Activated gamma-delta T cell (primary cell): ENCODE measurements at regions not wholly inside any gene's neighbourhood (a gene's known extent, or its start where the extent isn't known, plus 50 kb on each side); places are given as distances from the start of the nearest gene placed in this dataset.
"Not testable (repeated sequence)": the region's sequence is repeated elsewhere in the genome, so short reads cannot be mapped to it uniquely, and the experiment has no call there.

ENCODE experiments used
- DNase-seq: peaks from one replicate; lab custom pipeline; 2025; lab: John Stamatoyannopoulos, UW

DNA sequence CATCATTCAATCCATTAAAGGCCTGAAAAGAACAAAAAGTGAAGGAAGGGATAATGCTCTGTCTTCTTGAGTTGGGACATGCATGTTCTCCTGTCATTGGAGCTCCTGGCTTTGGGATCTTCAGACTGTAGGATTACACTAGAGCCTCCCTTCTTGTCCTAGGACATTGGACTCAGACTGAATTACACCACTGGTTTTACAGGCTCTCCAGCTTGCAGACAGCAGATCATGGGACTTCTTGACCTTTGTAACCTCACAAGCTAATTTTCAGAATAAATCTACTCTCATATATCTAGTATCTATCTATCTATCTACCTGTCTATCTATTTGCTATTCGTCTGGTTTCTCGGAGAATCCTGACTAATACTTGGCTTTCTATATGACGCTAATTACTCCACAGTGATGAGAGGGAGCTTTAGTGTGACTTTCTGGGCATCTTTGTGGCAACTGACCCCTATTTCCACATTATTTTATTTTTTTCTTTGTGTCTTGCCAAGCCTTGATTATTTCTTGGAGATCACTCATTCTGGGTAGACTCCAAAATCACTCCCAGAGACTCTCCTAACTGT, 151.9 kb upstream of the ZNF184 start:
- DNase-seq, result no peak

DNA sequence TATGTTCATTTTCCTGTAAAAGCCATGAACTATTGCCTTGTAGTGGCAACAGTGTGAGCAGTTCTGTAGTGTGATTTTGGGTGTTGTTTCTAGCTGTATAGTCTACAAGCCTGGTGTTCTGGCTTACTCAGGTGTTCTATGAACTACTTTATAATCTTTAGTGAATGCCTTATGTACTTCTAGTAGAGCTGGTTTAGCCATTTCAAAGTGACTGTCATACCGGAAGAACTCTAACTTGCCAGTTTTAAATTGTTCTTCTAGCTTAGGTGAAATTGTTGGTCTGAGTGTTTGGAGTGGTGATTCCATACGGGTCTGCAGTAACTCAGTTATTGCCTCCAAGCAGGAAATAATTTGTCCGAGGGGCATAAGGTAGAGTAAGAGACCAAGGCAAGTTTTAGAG, 150.2 kb upstream of the ZNF184 start:
- no peak for DNase-seq

DNA sequence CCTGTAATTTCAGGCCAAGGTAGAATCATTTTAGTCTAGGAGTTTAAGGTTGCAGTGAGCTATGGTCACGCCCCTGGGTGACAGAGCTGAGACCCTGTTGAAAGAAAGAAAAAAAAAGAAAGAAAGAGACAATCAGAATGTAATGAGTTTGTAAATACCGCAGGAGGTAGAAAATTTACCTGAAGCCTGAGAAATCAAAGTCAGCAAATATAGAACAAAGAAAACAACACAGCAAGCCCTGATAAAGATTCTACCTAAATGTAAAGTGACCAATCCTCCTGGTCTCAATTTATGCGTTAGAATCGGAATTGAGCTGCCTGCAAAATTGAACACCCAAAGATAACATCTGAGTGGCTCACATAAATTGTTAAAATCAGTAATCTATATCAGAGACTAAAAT, 146.5 kb upstream of the ZNF184 start:
- DNase-seq, result no peak

DNA sequence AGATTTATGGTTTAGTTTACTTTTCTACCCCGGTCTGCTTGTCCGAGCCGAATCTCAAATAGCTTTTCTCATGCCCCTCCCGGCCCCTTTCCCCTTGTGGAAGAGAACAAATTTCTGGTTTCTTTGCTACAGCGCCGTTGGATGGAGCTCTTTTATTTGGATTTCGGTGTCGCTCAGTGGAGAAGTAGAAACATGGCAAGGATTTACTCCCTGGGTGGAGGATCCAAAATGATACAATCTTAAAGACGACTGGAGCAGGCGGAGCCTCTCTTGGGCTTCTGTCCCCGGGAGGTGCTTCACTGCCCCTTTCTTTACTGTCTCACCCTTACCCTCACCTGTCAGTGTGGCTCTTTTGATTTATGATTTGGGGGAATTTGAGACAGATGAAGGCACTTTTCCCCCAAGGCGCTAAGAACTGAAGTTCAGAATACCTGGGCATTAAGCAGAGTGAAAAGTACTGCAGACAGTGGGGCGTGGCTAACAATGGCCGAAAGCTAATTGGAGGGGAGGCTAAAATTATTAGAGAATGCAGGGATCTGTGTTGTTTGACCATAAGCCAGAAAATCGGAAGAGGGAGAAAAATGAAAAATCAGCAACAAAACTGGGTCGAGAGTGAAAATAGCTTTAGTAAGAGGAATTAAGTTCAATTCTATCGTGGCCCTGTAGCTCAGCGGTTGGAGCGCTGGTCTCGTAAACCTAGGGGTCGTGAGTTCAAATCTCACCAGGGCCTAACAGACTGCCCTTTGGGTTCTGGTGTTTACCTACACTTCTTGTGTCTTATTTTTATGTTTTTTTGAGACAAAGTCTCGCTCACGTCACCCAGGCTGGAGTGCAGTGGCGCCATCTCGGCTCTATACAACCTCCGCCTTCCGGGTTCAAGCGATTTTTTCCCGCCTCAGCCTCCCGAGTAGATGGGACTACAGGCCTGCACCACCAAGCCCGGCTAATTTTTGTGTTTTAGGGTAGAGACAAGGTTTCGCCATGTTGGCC, 145.1 kb upstream of the ZNF184 start:
- no peak for DNase-seq

DNA sequence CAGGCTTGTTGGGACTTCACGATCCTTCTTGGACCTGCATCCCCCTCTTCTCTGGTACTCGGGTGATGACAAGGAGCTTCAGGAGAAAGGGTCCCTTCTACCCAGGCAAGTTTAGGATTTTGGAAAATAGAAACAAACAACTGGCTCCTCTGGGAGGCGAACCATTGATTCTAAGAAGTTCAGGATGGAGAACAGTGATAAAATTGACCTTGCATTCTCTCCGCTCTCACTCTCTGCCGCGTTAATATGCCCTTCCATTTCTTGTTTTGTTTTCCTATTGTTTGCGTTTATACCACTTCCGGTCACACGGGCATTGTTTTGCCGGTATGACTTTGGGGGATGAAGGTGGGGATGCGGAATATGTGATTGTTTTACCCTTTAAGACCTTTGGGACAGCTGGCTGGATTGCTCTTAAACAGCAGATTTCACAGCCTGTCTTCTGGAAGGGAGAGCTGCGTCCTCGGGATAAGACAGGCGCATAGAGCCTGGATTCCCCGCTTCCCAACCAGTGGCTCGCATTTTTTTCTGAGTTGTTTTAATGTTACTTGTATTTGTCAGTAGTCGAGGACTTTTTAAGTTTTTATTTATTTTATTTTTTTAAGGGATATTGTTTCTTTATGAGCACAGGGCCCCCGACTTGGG, 144.3 kb upstream of the ZNF184 start:
- DNase-seq, result no peak

DNA sequence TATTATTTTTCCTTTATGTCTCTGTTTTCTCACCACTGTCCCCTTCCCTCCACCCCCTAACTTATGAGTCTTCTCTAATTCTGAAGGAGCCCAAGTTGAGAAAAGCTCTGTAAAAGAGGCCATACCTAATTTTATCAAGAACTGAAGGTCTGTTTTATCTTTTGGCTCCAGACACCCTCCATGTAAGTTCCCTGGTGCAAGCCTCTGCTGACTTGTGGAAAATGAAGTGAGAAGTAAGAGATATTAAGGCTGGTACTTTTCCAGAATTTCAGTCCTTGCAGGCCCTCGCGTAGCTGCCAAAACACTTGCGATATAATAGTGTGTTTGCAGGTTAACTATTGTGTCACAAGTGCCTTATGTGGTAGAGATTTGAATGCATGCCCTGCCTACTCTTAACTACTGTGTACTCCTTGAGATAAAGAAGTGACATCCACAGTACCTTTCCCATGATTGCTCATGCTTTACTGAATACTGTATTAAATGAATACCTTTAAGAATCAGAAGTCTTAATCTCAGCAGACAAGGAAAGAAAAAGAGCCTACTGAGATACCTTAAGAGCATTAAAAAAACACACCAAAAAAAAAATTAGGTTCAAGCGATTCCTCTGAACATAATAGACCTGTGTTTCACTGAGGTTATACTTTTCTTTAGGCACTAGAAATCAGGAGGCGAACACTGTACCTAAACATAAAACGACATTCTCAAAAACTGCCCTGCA, 143.6 kb upstream of the ZNF184 start:
- no peak for DNase-seq

DNA sequence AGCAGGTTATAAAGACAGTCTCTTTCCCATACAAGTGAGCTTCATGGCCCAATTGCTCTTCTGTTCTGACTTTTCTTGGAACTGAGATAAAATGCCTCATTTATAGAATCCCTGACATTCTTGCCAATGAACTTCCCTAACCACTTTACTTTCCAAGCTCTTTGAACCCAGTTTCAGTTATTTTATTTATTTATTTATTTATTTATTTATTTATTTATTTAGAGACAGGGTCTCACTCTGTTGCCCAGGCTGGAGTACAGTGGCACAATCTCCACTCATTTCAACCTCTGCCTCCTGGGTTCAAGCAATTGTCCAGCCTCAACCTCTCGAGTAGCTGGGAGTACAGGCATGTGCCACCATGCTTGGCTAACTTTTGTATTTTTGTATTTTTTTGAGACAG, 138.5 kb upstream of the ZNF184 start:
- DNase-seq, result no peak

DNA sequence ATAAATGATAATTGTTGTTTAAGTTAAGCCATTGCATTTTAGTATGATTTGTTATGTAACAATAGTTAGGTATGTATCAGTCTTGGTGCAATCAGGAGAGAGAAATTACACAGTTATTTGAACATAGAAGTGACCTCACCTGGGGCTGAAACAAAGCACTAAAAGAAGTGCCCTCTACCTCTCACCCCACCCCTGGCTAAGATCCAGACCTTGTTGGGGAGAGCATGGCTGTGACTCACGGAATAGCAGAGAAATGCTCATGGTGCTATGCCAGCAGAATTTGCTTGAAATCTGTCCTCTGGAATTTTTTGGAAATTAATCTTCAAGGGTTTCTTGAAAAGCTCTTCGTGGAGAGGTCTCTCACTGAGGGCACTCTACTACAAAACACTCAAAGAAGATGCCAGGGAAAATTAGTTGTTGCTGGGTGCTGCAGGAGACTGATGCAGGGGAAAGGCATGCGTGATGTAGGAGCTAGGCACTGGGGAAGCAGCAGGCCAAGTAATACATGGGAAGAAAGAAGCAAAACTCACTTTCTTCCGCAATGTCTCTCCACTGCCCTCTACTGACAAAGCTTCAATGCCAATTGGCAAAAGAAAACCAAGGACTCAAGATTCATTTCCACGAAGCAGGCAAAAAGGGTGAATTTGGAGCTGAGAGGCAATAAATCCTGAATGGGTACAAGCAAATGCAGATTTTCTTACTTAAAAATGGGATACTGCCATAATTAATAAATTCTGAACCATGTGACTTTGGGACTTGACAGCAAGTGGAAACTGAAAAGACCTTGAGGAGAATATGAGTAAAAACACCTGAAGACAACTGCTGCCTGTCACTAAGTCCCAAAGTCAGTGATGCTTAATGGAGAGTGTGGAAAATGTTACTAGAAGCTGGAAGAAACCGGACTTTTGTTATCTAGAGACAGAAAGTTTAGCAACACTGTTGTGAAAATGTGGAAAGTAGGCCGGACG, 136.3 kb upstream of the ZNF184 start:
- no peak for DNase-seq

DNA sequence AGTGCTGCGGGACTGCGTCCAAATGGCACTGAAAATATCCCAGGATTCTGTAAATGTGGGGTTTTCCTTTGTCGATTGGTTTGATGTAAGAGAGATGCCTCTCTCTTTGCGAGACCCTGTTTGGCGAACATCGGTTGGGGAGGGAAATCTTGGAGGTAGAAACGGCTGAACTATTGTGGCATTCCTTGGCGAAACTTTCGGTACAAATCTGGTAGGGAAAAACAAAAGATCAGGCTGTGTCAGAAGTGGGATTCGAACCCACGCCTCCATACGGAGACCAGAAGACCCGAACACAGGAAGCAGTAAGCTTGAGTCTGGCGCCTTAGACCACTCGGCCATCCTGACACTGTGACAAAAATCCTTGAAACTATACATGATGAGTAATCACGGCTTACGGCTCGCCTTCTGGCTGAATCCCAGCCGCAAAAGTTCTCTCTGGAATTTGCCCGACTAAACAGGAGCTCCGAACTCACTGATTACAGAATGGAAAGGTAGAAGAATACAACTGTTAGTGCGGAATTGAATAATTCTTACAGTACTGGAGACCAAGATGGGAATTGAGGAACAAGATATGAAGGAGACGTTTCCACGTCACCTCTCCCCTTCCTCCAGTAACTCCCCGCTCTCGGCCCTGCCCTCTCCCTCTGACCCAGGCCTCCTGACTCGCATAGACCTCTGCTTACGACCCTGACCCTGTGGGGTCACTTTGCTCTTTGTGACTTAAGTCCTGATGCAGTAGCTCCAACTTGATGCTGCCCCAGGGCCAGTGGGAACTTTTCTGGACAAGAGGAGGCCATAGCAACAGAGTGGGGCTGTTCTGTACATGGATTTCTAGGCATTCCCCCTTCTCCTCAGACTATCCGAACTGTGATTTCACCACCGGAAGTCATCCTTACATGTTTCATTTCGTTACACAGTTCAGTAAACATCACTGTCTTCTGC, 132.8 kb upstream of the ZNF184 start:
- DNase-seq, result no peak

DNA sequence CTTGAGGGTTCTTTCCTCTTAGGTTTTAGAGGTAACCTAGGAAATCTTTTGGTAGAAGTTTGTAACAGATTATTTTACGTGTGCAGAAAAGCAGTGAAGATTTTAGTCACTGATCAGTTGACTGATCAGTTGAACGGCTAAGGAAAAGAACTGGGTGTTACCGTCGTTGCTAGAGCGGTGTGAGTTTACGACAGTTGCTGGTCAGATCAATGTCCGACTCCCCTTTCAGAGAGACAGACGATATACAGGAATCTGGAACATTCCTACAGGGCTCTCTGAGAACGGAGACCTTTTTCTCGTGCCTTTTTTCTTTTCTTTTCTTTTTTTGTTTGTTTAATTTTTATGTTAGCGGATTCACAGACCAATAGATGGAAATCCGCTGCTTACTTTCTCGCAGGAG, 132.1 kb upstream of the ZNF184 start:
- DNase-seq, result no peak

DNA sequence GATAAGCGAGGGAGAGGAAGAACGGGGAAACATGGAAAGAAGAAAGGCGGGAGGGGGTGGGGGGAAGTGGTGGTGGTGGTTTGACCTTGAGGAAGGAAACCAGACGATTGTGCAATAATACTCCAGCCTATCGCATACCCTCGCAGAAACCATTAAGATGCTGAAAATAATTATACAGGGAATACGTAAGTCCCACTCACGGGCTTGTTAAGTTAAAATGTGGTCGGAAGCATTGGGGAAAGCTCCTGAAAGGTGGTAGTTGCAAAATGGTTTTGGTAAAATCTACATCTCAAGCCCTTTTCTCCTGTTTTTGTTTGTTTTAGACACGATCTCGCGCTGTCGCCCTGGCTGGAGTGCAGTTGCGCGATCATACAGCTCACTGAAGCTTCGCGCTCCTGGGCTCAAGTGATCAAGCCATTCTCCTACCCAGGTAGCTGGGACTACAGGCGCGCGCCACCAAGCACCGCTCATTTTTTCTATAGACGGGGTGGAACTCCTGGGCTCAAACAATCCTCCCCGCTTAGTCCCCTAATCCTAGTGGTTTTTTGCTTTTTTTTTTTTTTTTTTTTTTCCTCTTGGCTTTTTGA, 128.9 kb upstream of the ZNF184 start:
- no peak for DNase-seq

DNA sequence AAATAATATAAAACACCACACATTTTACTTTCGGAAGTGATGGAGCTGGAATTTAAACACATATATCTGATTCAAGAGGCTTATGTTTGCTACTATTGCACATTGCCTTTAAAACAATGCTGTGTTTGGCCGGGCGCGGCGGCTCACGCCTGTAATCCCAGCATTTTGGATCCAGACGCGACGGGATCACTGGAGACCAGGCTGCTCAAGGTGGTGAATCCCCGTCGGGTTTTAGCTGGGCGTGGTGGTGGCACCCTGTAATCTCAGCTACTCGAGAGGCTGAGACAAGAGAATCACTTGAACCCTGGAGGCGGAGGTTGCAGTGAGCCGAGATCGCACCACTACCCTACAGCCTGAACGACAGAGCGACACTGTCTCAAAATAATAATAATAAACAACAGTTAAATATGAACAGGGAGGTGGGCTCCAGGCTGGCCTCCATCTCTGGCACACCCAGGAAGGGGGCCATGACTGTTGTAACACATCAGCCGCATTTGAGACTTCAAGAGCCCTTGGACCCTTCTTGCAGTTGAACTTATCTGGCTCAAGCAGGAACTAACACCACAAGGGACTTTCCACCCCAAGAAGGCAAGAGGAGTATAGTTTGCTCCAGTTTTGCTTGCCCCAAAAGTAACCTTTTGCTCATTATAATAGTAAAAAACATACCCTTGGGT, 127.1 kb upstream of the ZNF184 start:
- DNase-seq, result no peak

DNA sequence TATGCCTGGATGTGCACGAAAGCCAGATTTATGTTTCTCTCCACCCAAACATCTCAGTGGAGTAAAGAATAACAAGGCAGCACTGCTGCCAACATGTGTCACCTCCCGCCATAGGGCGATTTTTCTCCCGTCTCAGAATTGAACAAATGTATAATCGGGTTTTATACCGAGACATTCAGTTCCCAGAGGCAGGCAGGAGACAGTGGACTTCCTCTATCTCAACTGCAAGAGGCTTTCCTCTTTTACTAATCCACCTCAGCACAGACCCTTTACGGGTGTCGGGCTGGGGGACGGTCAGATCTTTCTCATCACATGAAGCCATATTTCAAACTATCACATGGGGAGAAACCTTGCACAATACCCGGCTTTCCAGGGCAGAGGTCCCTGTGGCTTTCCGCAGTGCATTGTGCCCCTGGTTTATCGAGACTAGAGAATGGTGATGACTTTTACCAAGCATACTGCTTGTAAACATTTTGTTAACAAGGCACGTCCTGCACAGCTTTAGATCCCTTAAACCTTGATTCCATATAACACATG, 124.2 kb upstream of the ZNF184 start:
- DNase-seq, result not testable (repeated sequence)

DNA sequence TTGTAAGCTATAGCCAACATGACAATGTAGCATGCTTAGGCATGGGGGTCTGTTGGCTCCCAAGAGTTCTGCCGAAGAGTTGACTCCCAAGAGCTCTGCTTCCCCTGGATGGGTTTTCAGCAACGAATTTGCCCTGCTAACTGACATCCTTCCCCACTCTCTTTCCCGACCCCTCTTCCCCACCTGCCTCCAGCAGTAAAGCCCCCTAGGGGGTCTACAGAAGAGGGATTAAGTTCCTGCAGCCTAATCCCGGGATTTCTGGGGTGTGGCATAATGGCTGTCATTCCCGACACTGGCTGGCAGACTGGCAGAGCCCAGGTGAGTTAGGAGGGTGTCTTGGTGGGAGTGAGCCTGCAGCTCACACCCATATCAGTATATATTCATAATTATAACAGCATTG, 121.0 kb upstream of the ZNF184 start:
- DNase-seq, result no peak

DNA sequence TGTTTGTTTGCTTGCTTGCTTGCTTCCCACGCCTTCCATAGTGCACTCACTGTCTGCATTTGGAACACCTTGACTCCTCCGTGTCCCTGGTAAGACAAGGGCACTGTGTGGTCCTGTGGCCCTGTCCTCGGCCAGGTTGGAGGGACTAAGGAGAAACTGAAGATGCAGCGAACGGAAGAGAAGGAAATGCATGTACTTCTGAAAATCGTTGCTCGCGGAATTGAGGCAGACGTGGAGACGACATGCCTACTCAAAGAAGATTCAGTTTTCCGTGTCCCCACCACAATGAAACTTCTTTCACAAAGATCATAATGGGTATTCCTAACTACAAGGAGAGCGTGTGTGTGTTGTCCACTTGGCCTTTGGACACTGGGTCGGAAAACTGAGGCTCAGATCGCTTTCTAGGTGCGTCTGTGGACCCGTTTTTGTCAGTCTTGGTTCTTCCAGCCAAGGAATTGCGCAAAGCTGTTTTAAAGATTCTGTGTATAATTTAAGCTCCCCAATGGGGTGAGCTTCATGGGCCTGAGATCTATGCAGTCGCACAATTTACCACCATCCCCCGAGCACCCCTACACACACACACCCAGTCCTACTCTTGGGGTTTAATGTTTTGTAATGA, 120.4 kb upstream of the ZNF184 start:
- no peak for DNase-seq

DNA sequence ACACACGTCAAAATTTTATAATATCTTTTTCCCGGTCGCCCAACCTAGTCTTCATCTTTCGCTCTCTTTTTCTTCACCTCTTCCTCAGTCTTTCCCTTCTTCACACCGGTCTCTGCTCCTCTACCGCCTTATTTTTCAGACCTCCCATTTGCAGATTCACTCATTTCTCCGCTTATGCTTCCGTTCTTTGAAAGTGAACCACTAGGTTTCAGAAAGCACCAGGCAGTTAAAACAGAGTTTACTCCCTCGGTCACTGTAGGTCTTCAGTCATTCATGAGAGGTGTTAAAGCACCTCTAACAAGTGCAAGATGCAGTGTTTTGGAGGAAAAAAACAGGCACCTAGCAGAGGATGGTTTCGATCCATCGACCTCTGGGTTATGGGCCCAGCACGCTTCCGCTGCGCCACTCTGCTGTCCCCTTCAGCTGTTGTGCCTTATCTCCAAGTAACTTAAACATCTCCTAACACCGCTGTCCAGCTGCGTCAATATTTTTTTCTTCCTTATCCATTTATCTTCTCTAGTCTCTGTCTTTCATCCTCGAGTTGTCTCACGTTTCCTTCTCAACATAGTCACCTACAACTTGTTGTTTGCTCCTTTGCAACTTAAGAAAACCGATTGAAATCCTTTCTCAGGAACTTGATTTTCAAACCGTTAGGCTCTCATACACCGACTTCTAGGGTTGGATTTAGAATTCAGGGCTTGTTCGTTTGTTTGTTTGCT, 119.7 kb upstream of the ZNF184 start:
- DNase-seq, result no peak

DNA sequence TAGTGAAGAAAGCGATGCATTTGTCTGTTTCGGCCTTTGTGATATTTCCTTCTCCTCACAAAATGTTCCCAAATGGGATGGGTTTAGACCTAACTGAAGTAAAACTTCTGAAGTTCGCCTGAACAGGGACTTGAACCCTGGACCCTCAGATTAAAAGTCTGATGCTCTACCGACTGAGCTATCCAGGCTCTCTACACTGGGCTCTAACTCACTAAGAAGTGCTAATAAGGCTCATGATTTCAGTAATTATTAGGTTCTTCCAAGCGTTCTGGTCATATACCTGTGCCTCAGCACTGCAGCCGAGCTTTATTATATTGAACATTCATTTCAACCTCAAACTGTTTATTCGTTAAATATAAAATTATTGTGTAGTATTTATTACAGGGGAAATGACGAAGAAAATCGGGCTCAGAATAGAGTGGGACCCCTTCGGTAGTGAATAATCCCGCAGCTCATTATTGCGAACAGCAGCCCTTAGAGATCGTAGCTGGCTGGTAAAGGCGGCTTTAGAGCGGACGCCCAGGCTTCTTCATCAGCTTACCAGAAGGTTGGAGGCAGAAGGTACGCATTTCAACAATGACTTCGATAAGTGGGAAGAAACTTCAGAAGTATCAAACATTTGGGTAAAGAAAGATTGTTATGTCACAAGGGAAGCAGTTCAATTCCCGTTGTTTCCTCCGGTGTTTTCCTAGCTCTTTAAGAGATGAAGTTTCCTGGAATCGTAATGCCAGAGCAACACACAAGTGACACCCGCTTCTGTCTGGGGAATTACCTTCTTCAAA, 119.0 kb upstream of the ZNF184 start:
- no peak for DNase-seq
